Activated T-helper 9 cell treated with anti-CD3 and anti-CD28 coated beads, Interleukin-2, amount 50 U/mL, for 16 hours (primary cell): ENCODE measurements at regions not wholly inside any gene's neighbourhood (a gene's known extent, or its start where the extent isn't known, plus 50 kb on each side); places are given as distances from the start of the nearest gene placed in this dataset.
"Not testable (repeated sequence)": the region's sequence is repeated elsewhere in the genome, so short reads cannot be mapped to it uniquely, and the experiment has no call there.

ENCODE experiments used
- DNase-seq: peaks from one replicate; pipeline ENCODE4 v3.0.0-alpha.2; 2020; ENCODE audit warnings: low read depth

DNA sequence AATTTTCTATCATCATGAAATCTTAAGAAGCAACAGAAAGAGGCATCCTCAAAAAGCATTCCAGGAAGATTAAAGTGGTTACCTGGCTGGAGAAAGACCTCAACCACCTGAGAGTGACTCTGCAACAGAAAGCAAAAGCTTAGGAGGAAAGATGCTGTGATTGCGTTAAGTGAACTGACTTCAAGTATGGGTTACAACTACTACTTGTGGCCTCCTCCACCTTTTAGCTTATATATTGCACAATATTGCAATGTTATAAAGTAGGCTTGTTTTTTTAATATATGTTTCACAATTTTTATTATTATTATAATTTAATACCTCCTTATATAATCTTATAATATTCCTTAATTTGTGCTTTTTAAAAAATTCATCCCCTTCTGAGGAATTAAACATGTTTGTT is 1407.5 kb downstream of the KCNT2 start:
- DNase-seq = no peak

DNA sequence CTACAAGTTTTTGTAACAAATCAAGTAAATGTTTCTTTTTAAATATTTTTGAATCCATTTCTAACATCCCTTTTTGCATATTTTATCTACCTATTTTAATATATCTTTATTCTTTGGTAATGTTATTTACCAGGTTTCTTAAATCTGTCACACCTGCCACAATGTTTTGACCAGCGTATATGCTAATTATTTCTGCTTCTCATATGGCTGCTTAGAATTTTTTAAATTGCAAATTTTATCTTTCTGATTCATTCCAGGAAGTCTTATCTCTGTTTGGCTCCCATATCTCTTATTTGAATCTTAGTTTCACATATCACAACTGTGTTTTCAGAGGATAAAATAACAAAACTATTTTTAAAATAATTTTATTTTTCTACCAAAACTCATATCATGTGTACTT is 1411.1 kb downstream of the KCNT2 start:
- DNase-seq = no peak

DNA sequence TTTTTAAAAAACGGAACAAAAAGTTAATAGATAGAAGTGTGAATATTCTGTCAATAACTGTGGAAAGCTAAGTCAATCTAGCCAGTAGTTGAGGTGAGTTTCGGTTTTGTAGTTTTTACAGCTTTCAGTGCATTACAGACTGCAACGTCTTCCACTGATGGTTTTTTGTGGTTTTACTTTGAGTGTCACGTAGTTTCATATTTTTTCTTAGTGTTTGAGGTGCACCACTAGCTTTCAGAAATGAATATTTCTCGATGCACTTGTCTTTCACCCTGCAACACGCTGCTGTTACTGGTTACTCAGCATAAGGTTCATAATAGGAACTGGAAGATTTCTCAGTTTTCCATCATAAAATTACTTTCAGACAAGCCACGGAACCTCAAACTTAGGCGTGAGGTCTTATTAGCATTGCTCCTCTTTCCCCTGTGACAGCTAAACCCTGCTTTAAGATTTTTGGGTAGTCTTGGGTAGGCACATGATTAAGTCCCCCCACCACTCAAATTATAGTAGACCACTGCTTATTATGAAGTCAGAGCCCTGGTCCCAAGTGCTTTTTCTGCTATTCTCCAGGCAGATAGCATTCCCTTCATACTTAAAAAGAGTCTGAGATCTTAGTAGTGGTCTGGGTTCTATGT is 1412.7 kb downstream of the KCNT2 start:
- DNase-seq = no peak

DNA sequence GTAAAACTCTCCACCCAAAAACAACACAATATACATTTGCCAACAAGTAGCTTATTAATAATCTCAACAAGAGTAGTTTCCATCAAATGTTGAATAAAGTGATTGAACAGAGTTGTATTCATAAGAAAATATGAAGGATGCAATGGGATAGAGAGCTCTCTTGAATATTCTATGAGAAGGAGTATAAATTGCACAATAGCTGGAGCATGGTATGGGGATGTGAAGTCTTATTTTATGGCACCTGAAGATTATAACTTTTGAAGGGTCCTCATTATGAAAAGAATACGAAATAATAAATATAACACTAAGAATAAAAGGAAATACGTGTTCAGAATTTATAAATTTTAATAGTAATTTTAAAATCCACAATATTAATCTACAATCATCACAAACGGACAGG is 1415.1 kb downstream of the KCNT2 start:
- DNase-seq = no peak

DNA sequence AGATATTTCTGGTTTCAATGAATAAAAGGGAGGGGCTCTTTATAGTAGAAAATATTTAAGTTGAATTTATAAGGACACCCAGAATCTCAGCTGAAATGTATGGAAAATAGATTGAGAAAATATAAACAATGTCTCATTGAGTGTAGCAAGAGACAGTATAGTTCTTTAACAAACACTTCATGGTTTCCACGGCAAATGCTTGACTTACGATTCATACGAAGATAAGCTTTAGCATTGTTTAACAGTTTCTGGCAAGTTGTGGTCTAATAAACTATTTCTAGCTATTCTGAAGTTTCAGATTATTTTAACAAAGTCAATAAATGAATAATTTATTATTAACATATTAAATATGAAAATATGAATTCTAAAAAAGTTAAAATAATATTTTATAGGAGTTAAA is 1419.4 kb downstream of the KCNT2 start:
- DNase-seq = no peak

DNA sequence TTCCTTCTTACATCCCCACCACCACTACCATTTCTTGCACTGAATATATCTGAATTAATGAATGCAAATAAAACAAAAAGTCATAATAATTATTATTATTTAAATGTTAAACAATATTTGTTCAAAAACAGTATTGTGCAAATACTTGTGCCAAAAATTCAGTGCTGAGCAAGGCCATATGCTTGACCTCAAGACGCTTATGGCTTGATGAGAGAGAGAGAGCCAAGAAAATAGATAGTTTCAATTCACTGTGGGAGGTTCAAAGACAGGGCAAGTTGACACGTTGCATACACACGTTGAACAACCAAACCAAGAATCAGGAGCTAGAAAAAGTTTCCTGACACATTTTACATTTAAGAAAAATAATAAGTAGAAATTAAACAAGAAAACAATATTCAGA is 1421.7 kb downstream of the KCNT2 start:
- no peak for DNase-seq

DNA sequence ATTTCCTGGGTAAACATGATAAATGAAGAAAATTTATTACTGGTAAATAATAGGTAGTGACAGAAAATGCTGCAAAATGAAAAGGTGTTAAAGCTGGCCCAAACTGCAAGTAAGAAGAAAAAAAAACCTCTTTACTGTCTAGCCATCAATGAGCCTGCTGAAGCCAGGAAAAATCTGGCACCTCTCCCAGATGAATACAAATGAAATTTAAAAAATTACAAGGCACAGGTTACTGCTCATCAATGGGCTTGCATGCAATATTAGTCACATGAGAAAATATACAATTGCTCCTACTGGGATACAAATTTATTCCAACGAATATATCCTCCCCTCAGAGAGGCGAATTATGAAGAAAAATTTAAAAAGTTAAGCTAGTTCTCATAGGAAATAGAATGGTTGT is 1422.5 kb downstream of the KCNT2 start:
- DNase-seq = no peak

DNA sequence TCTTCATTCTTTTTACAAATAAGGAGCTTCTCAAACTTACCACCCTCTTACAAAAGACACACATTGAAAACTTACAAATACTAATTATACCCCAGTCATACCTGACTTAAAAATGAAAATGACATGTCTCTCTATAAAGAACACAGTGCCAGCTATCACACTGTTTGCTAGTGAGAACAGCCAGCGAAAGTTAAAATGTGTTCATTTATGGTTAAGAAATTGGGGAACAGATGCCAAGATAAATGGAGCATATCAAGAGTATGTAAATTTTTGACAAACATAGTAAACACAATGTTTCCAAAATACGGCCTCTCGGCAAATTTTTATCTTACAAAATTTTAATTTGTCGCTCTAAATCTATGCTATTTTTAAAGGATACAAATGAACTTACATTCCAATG is 1422.9 kb downstream of the KCNT2 start:
- DNase-seq = no peak

DNA sequence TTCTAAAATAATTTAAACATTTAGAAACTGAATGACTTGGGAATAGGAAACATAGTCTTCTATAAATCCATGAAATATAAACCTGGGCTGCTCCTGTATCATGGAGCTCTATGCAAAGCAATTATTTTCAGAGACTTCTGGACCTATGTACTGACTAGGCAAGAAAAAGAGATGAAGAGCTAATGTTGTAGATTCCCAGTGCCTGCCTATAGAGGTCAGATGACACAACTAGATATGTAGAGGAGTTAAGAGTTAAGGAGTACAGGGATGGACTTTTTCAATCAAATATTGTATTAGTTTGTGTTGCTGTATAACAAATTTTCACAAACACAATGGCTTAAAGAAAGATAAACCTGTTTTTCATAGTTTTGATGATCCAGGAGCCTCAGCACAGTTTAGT is 1434.5 kb downstream of the KCNT2 start:
- DNase-seq = no peak

DNA sequence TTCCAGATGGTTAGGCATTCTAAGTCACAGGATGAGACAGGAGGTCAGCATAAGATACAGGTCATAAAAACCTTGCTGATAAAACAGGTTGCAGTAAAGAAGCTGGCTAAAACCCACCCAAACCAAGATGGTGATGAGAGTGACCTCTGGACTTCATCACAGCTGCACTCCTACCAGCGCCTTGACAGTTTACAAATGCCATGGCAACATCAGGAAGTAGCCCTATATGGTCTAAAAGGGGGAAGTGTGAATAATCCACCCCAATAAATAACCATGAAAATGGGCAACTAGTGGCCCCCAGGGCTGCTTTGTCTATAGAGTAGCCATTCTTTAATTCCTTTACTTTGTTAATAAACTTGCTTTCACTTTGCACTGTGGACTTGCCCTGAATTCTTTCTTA is 1448.4 kb downstream of the KCNT2 start:
- not testable (repeated sequence) for DNase-seq

DNA sequence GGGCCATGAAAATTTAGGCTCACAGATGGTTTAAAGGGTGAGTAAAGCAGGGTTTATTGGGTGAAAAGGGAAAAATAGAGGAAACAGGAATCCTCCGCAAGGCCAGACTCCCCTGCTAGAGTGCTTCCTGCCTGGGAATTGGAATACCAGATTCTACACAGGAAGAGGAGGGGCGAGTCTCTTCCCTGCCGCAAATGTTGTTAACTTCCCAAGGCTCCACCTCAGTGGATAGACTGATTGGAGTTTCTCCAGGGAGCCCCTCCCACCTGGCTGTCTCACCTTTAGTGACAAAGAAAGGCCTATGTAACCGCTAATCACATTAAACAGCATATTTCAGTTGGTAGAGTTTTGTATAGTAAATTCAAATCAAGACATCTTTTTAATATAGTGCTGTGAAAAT is 1450.1 kb downstream of the KCNT2 start:
- no peak for DNase-seq

DNA sequence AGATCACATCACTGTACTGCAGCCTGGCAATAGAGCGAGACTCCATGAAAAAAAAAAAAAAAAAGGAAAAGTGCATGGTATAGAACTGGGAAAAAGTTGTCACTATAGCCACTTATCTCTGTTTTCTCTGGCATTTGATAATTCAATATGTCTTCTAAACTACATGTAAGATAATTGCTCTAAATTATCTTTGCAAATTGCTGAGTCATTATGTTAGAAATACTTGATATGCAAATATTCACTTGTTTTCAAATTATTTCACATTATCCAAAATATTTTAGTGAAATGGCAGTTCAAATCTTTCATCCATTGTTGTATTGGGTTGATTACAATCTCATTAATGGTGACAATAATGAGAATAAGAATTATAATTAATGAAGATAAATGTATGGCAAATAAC is 1455.1 kb downstream of the KCNT2 start:
- DNase-seq = no peak

DNA sequence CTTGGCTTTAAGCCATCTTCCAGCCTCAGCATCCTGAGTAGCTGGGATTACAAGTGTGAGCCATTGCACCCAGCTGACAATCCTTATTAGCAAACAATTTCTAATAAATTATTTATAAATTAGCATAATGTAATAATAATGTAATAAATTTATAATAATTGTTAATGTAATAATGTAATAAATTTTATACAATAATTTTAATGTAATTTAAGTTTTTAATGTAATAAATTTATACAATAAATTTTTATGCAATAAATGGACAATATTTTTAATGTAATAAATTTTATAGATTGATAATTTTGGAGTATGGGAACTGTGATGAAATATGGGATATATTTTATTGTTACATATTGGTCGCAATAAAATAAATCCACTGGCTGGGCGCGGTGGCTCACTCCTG is 1457.5 kb downstream of the KCNT2 start:
- no peak for DNase-seq

DNA sequence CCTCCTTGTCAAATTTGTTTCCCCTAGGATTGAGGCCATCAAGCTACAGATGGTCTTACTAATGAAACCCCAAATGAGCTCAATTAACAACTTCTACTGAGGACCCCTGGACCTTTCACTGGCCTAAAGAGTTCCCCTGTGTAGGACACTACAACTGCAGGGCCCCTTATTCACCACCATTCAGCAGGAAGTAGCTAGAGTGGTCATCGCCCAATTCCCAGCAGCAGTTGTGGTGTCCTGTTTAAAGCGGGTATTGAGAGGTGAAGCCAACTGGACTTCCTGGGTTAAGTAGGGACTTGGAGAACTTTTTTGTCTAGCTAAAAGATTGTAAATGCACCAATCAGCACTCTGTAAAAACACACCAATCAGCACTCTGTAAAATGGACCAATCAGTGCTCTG is 1466.9 kb downstream of the KCNT2 start:
- no peak for DNase-seq

DNA sequence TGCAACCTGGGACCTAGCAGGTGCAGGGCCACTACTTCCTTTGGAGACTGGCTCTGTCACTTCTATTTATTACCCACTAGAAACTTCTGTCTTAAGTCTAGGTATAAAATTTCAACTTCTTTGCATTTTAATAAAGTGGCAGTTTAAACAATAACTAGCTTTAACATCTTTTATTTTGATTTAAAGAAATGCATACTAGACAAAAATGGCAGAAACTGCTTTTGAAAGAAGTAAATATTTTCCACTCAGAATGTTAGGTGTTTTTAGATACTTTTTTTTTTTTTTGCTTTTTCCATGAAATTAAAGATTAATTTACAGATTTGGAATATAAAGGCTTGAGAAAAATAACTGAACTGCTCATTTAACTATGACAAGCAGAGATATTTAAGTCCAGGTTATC is 1477.6 kb downstream of the KCNT2 start:
- no peak for DNase-seq

DNA sequence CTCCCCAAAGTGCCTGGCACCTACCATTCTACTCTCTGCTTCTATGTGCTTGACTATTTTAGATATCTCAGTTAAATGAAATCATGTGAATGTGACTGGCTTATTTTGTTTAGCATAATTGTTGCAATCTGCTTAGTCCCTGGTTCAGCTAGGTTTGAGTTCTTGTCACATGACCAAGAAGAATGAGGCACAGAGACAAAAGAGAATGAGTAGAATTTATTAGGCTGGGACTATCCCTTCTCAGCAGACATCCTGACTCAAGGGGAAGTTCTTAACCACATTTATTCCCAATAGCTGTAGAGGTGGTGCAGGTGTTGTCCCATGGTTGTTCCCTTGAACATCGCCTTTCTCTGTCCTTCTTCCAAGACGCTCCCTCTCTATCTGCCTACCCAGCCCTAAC is 1485.7 kb downstream of the KCNT2 start:
- no peak for DNase-seq

DNA sequence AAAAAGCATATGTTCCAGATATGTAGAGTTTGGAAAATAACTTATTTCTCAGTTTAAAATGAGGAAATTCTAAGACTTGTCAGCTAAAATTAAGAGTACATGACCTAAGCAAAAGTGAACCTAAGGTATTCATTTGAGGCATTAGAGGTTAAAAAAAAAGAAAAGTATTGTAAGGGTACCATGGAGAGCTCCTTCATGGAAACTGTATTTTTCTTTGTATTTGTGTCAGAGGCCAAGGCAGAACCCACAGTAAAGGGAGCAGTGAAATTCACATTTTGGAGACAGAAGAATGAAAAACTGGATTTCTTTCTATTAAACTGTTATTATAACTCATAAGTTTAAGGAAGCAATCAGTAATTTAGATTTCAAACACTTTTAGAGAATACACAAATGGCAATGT is 1494.8 kb downstream of the KCNT2 start:
- no peak for DNase-seq

DNA sequence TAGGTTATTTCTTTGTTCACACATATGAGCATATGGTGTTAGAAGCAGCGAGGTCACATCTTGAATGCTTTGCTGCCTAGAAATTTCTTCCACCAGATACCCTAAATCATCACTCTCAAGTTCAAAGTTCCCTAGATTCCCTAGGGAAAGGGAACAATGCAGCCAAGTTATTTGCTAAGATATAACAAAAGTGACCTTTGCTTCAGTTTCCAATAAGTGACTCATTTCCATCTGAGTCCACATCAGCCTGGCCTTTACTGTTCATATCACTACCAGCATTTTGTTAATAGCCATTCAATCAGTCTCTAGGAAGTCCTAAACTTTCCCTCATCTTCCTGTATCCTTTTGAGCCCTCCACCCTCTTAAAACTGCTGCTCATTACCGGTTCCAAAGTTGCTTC is 1502.5 kb downstream of the KCNT2 start:
- no peak for DNase-seq

DNA sequence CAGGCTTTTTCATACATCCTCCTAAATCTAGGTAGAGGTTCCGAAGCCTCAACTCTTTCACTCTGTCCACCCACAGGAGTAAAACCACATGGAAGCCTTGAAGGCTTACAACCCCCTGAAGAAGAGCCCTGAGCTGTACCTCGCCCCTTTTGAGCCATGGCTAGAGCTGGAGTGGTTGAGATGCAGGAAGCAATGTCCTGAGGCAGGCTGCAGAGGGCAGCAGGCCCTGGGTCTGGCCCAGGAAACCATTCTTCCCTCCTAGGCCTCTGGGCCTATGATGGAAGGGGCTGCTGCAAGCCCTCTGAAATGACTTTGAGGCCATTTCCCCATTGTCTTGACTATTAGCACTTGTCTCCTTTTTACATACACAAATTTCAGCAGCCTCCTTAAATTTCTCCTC is 1503.0 kb downstream of the KCNT2 start:
- DNase-seq = no peak

DNA sequence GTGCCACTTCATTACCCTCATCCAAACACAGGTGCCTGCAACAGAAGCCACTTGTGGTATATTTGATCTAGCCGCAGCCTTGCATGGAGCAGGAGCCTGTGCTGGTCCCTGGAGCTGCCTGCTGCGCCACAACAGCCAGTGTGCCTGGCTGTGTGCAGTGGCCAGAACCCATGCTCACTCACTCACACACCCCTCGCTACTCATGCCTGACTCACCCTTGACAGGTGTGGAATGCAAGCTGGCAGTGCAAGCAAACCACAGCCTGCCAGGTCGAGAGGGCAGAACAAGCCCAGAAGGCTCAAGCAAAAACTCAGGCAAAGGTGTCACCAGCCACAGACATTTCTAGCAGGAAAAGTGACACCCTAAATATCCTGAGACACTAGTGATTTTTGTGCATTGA is 1510.9 kb downstream of the KCNT2 start:
- no peak for DNase-seq

DNA sequence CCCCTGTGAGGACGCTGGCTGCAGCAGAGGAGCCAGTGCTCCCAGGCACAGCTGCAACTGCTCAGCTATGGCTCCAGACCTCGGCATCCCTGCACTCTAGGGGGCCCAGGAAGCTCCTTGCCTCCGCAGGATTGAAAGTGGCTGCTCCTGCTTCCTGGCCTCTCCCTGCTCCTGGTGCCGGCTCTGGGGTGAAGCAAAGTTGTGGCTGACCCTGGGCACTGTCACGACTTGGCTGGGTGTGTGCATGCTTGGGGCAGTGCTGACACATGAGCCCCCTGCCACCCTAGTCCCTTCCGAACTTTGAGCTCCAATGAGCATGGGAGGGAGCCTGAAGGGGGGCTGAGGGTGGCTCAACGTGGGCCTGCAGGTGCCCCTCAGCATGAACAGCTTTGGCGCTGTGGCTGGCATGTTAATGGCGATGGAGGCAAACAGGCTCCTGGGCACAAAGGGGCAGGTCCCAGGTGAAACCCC is 1512.2 kb downstream of the KCNT2 start:
- no peak for DNase-seq

DNA sequence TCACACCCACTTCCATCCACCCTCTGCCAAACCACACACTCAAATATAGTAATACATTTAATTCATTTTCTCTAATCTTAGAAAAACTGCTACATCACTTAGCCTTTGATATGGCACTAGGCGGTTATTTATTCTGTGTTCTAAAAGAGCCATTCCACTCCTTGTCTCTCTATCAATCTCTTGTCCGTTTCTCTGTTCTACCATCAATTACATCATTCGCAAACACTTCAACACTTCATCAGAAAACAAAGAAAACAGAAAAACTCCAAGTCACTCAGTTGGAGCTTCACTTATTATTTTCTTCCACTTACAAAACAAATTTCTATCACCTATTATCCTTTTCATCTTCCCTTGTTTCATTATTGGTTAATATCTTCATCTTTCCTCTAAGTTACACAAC is 1523.0 kb downstream of the KCNT2 start:
- no peak for DNase-seq

DNA sequence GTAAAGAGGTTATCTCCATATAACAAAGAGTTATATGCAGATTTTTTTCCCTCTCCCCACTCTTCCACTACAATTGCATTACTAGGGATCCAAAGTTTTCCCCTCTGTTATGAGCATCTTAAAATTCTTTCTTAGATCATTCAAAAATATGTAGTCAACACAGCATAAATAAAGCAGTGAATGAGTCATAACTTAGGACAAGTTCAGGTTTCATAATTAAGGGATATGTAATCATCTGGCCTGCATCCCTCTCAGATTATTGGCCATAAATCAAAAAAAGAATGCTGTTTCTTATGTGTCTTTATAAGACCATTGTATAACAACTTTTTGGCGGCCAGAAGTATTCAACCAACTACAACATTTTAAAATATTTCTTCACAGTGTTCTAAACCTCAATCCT is 1526.1 kb downstream of the KCNT2 start:
- no peak for DNase-seq

DNA sequence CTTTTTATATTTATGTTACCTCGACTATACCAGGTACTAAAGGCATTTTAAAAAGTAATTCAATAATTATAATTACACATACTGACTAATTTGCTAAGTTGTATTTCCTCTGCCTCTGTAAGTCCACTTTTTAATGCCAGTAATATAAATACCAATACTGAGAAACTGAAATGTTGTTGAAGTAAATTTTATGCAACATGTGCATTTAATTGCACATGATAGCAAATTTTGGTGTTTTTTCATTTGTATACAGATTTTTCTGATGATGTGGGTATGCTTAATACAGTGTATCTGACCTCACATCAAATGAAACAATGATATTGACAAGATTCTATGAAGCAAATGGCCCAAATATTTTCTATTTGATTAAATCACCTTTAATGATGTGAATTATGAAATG is 1531.6 kb downstream of the KCNT2 start:
- DNase-seq = no peak

DNA sequence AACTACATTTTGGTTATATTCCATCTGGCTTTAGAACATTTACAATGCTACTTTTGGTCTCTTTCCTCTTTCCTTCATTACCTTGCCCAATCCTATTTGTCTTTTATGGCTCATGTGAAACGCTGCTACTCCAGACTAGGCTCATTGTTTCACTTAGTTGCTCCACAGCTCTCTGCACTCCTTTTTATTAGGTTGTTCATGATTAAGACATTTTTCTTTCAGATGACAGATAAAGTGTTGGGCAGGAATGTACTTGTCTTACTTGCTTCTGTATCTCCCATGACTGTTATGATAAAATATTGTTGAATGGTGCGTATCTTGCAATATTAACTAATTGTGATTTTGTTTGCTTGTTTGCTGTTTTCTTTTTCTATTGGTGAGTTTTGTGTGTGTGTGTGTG is 1532.3 kb downstream of the KCNT2 start:
- no peak for DNase-seq
